ENCODE measurements at regions not wholly inside any gene's neighbourhood (a gene's known extent, or its start where the extent isn't known, plus 50 kb on each side); places are given as distances from the start of the nearest gene placed in this dataset.

GRCh38 chr14:104278214-104278534 is 139.8 kb downstream of the KIF26A start:
- no peak for TF ChIP-seq CTCF (IDR thresholded peaks at IDR 0.05; ENCODE audit: insufficient read depth, low read depth, low read length, missing control alignments)
- no peak overlapping the region for H3K4me3 ChIP-seq (ENCODE audit: low read length)
- no peak for DNase-seq (ENCODE audit: low read depth)

GRCh38 chr14:104280085-104280901 is 141.9 kb downstream of the KIF26A start:
- no peak overlapping the region for H3K4me3 ChIP-seq (ENCODE audit: low read length)
- no peak for DNase-seq (ENCODE audit: low read depth)
- TF ChIP-seq CTCF (IDR thresholded peaks at IDR 0.05; ENCODE audit: insufficient read depth, low read depth, low read length, missing control alignments): no peak

GRCh38 chr14:104280902-104281767 is 142.7 kb downstream of the KIF26A start:
- no peak for TF ChIP-seq CTCF (IDR thresholded peaks at IDR 0.05; ENCODE audit: insufficient read depth, low read depth, low read length, missing control alignments)
- no peak for DNase-seq (ENCODE audit: low read depth)
- H3K4me3 ChIP-seq (ENCODE audit: low read length): no peak overlapping the region

- no peak overlapping the region for H3K4me3 ChIP-seq (ENCODE audit: low read length)
- no peak for TF ChIP-seq CTCF (IDR thresholded peaks at IDR 0.05; ENCODE audit: insufficient read depth, low read depth, low read length, missing control alignments)
- DNase-seq (ENCODE audit: low read depth): no peak
Observed at GRCh38 chr14:104281768-104282301, 143.4 kb downstream of the KIF26A start.

- no peak for TF ChIP-seq CTCF (IDR thresholded peaks at IDR 0.05; ENCODE audit: insufficient read depth, low read depth, low read length, missing control alignments)
Observed at GRCh38 chr14:104282332-104283196, 144.2 kb downstream of the KIF26A start.

More at GRCh38 chr14:104282332-104283196, 144.2 kb downstream of the KIF26A start:
- H3K4me3 ChIP-seq (ENCODE audit: low read length): no peak overlapping the region
- no peak for DNase-seq (ENCODE audit: low read depth)
